Mesothelial cell of epicardium (in vitro differentiated cells): ENCODE measurements at regions not wholly inside any gene's neighbourhood (a gene's known extent, or its start where the extent isn't known, plus 50 kb on each side); places are given as distances from the start of the nearest gene placed in this dataset.

Source experiments
- DNase-seq, 2 experiments: peaks; one replicate each; pipeline ENCODE4 v3.0.0; 2021; ENCODE audit warnings: low spot score in 2 of 2; ENCODE audit not compliant: unreplicated experiment in 2 of 2
- H3K27ac Mint-ChIP-seq: 2 replicates; pipeline ENCODE4 v1.8.0; 2021; ENCODE audit warnings: mixed read lengths
- H3K27me3 Mint-ChIP-seq: 2 replicates; pipeline ENCODE4 v1.8.0; 2021; ENCODE audit warnings: low read depth, mixed read lengths
- H3K36me3 Mint-ChIP-seq: 2 replicates; pipeline ENCODE4 v1.8.0; 2021; ENCODE audit warnings: mixed read lengths
- H3K4me1 Mint-ChIP-seq: 2 replicates; pipeline ENCODE4 v1.8.0; 2021; ENCODE audit warnings: mixed read lengths
- H3K4me3 Mint-ChIP-seq: 2 replicates; pipeline ENCODE4 v1.8.0; 2021; ENCODE audit warnings: mild to moderate bottlenecking, moderate library complexity, mixed read lengths
- H3K9me3 Mint-ChIP-seq: 2 replicates; pipeline ENCODE4 v1.8.0; 2021; ENCODE audit warnings: mixed read lengths
- CTCF ChIP-seq: fragments of 200-600 bp; sonication (generic); IDR thresholded peaks from one replicate; pipeline ENCODE4 v1.5.0; 2021; ENCODE audit warnings: antibody characterized with exemption; ENCODE audit not compliant: unreplicated experiment

DNA sequence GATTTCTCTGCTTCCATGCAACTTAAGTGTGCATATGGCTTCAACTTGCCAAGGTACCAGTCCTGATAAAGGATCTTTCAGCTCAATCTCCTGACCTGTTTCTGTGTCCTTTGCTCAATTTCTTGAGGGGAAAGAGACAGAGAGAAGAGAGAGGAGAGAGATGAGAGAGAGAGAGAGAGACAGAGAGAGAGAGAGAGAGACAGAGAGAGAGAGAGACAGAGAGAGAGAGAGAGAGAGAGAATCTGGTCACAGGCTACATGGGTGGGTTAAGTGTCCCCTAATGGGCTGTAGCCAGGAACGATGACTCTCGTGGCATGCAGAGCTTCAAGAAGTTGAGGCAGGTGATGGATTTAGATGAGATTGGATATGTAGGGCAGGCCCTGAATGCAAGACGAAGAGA lies 335.2 kb upstream of the PRKCQ start:
- Mint-ChIP-seq H3K4me1 (peaks cover 6% of the 10 kb centered on the region), H3K9me3 (no peaks in the 10 kb centered on the region), H3K36me3 (no peaks in the 10 kb centered on the region), H3K4me3 (no peak overlapping the region), H3K27me3 (peaks cover 28% of the 10 kb centered on the region), H3K27ac (no peak overlapping the region)
- DNase-seq: no peak
- no peak for TF ChIP-seq CTCF

GRCh38 chr10:6912929-6913328 lies 332.9 kb upstream of the PRKCQ start:
- Mint-ChIP-seq H3K27ac (no peak overlapping the region), H3K9me3 (peaks cover 12% of the 10 kb centered on the region), H3K4me1 (peaks cover 9% of the 10 kb centered on the region), H3K4me3 (no peak overlapping the region), H3K27me3 (peaks cover 16% of the 10 kb centered on the region), H3K36me3 (no peaks in the 10 kb centered on the region)
- TF ChIP-seq CTCF: no peak
- no peak for DNase-seq

DNA sequence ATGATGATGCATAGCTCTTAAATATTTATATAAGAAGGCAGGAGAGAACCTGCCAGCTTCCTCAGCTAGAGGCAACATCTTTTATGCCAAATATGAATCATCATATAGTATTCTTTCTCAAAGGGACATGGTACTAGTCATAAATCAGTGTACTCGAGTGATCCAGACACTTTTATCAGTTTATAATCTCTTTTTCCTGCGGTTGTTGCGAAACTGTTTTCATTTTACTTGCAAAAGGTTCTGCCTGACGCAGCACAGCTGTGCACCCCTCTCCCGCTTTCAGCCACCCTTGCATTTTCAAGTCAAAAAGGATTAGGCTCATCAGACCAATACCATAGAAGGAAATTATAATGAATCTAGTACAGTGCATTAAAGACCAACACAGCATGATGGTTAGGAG lies 332.3 kb upstream of the PRKCQ start:
- TF ChIP-seq CTCF: no peak
- peaks cover 14% of the 10 kb centered on the region for H3K9me3 Mint-ChIP-seq

GRCh38 chr10:6912021-6912420 lies 331.9 kb upstream of the PRKCQ start:
- peaks cover 14% of the 10 kb centered on the region for H3K9me3 Mint-ChIP-seq
- H3K27ac Mint-ChIP-seq: no peak overlapping the region
- no peak overlapping the region for H3K4me3 Mint-ChIP-seq
- H3K36me3 Mint-ChIP-seq: no peaks in the 10 kb centered on the region
- H3K27me3 Mint-ChIP-seq: peaks cover 11% of the 10 kb centered on the region
- H3K4me1 Mint-ChIP-seq: peaks cover 9% of the 10 kb centered on the region
- no peak for TF ChIP-seq CTCF
- no peak for DNase-seq

More for the DNA sequence above, 332.3 kb upstream of the PRKCQ start:
- Mint-ChIP-seq H3K4me3 (no peak overlapping the region), H3K36me3 (no peaks in the 10 kb centered on the region), H3K4me1 (peaks cover 9% of the 10 kb centered on the region), H3K27ac (no peak overlapping the region), H3K27me3 (peaks cover 12% of the 10 kb centered on the region)
- DNase-seq: no peak

- H3K36me3 Mint-ChIP-seq: no peaks in the 10 kb centered on the region
- no peak for DNase-seq
- TF ChIP-seq CTCF: no peak
- no peak overlapping the region for H3K27ac Mint-ChIP-seq
- H3K4me1 Mint-ChIP-seq: peaks cover 9% of the 10 kb centered on the region
- H3K27me3 Mint-ChIP-seq: no peaks in the 10 kb centered on the region
- peaks cover 20% of the 10 kb centered on the region for H3K9me3 Mint-ChIP-seq
- no peak overlapping the region for H3K4me3 Mint-ChIP-seq
Measured at GRCh38 chr10:6909905-6910560, 330.0 kb upstream of the PRKCQ start.
